ELF-1 (cell line): ENCODE measurements at regions not wholly inside any gene's neighbourhood (a gene's known extent, or its start where the extent isn't known, plus 50 kb on each side); places are given as distances from the start of the nearest gene placed in this dataset.
"Not testable (repeated sequence)": the region's sequence is repeated elsewhere in the genome, so short reads cannot be mapped to it uniquely, and the experiment has no call there.

Experiments
- DNase-seq: peaks from one replicate; pipeline ENCODE4 v3.0.0-alpha.2; 2016; ENCODE audit warnings: low read depth, low spot score

- no peak for DNase-seq
Observed at GRCh38 chr22:27244328-27244727, 557.2 kb downstream of the MN1 start.

GRCh38 chr22:27245056-27245455 lies 556.5 kb downstream of the MN1 start:
- DNase-seq, result no peak

- DNase-seq, result no peak
Observed at GRCh38 chr22:27246558-27246957, 555.0 kb downstream of the MN1 start.

- DNase-seq, result no peak
Observed at GRCh38 chr22:27247701-27248434, 553.7 kb downstream of the MN1 start.

- DNase-seq, result no peak
Observed at GRCh38 chr22:27250418-27250817, 551.1 kb downstream of the MN1 start.

- DNase-seq, result no peak
Observed at GRCh38 chr22:27250886-27251285, 550.7 kb downstream of the MN1 start.

- DNase-seq, result no peak
Observed at GRCh38 chr22:27251563-27251962, 550.0 kb downstream of the MN1 start.

- no peak for DNase-seq
Observed at GRCh38 chr22:27252282-27253049, 549.1 kb downstream of the MN1 start.

- DNase-seq, result no peak
Observed at GRCh38 chr22:27253108-27253902, 548.3 kb downstream of the MN1 start.

GRCh38 chr22:27254063-27254462 lies 547.5 kb downstream of the MN1 start:
- not testable (repeated sequence) for DNase-seq

- DNase-seq, result no peak
Observed at GRCh38 chr22:27255580-27255979, 546.0 kb downstream of the MN1 start.

GRCh38 chr22:27257987-27258386 lies 543.6 kb downstream of the MN1 start:
- DNase-seq, result no peak

GRCh38 chr22:27258616-27259172 lies 542.9 kb downstream of the MN1 start:
- no peak for DNase-seq

- DNase-seq, result no peak
Observed at GRCh38 chr22:27259433-27259832, 542.1 kb downstream of the MN1 start.

GRCh38 chr22:27260087-27260698 lies 541.4 kb downstream of the MN1 start:
- DNase-seq, result peak; percentile 88

GRCh38 chr22:27262361-27262760 lies 539.2 kb downstream of the MN1 start:
- DNase-seq, result no peak

GRCh38 chr22:27264184-27264583 lies 537.4 kb downstream of the MN1 start:
- no peak for DNase-seq

GRCh38 chr22:27267145-27267544 lies 534.4 kb downstream of the MN1 start:
- no peak for DNase-seq

- no peak for DNase-seq
Observed at GRCh38 chr22:27269751-27270543, 531.6 kb downstream of the MN1 start.

- DNase-seq, result no peak
Observed at GRCh38 chr22:27270818-27271510, 530.6 kb downstream of the MN1 start.
